Neuronal stem cell (in vitro differentiated cells): ENCODE measurements at regions not wholly inside any gene's neighbourhood (a gene's known extent, or its start where the extent isn't known, plus 50 kb on each side); places are given as distances from the start of the nearest gene placed in this dataset.

Experiments
- DNase-seq: peaks from one replicate; pipeline ENCODE4 v3.0.0-alpha.2; 2013; ENCODE audit warnings: low spot score
- H2AFZ ChIP-seq: one replicate; pipeline ENCODE4 v1.6.1; 2013; ENCODE audit warnings: mild to moderate bottlenecking, low read length, inconsistent platforms
- H2AK5ac ChIP-seq: 2 replicates; pipeline ENCODE4 v1.6.1; 2013; ENCODE audit warnings: low read depth, mild to moderate bottlenecking, inconsistent platforms, low read length, moderate library complexity, mixed read lengths
- H2BK120ac ChIP-seq: 2 replicates; pipeline ENCODE4 v1.6.1; 2013; ENCODE audit warnings: low read depth, mild to moderate bottlenecking, inconsistent platforms, low read length, moderate library complexity, mixed read lengths
- H2BK12ac ChIP-seq: one replicate; pipeline ENCODE4 v1.6.1; 2013; ENCODE audit warnings: low read length, inconsistent platforms
- H2BK15ac ChIP-seq: 2 replicates; pipeline ENCODE4 v1.6.1; 2013; ENCODE audit warnings: mild to moderate bottlenecking, low read length, inconsistent platforms, mixed read lengths
- H2BK5ac ChIP-seq: one replicate; pipeline ENCODE4 v1.6.1; 2013; ENCODE audit warnings: inconsistent platforms, mild to moderate bottlenecking, low read length, moderate library complexity
- H3K14ac ChIP-seq: one replicate; pipeline ENCODE4 v1.6.1; 2013; ENCODE audit warnings: low read length, inconsistent platforms
- H3K18ac ChIP-seq: 2 replicates; pipeline ENCODE4 v1.6.1; 2013; ENCODE audit warnings: low read length, inconsistent platforms
- H3K23ac ChIP-seq: 2 replicates; pipeline ENCODE4 v1.6.1; 2013; ENCODE audit warnings: low read depth, mild to moderate bottlenecking, mixed read lengths, low read length, inconsistent platforms; ENCODE audit not compliant: poor library complexity
- H3K27ac ChIP-seq: replicated peaks from 3 replicates; pipeline ENCODE4 v1.5.1; 2013; ENCODE audit warnings: low read length, inconsistent platforms
- H3K27me3 ChIP-seq, 3 experiments: 2 replicates each; pipeline ENCODE4 v1.6.1; 2013; ENCODE audit warnings: low read length in 3 of 3, mild to moderate bottlenecking in 2 of 3, inconsistent platforms in 1 of 3, low read depth in 1 of 3, mixed read lengths in 1 of 3, moderate library complexity in 1 of 3; ENCODE audit not compliant: control insufficient read depth in 3 of 3, insufficient read depth in 3 of 3
- H3K36me3 ChIP-seq, 2 donors: replicated peaks in 1 of 2; 2 replicates each; pipeline ENCODE4 v1.6.1; 2013; ENCODE audit warnings: low read length in 2 of 2; ENCODE audit not compliant: control insufficient read depth in 2 of 2, insufficient read depth in 2 of 2
- H3K4ac ChIP-seq: 2 replicates; pipeline ENCODE4 v1.6.1; 2013; ENCODE audit warnings: inconsistent platforms, mild to moderate bottlenecking, low read length, moderate library complexity
- H3K4me1 ChIP-seq, 2 donors: 1 replicate in 1 of 2; 2 replicates in 1 of 2; pipeline ENCODE4 v1.6.1; 2013; ENCODE audit warnings: low read length in 2 of 2, low read depth in 1 of 2; ENCODE audit not compliant: control insufficient read depth in 2 of 2, insufficient read depth in 1 of 2
- H3K4me2 ChIP-seq: one replicate; pipeline ENCODE4 v1.6.1; 2013; ENCODE audit warnings: mild to moderate bottlenecking, low read length, inconsistent platforms; ENCODE audit not compliant: insufficient read depth, poor library complexity, severe bottlenecking
- H3K4me3 ChIP-seq, 2 donors: 2 replicates each; pipeline ENCODE4 v1.5.1; 2013; ENCODE audit warnings: low read length in 2 of 2, mild to moderate bottlenecking in 2 of 2, inconsistent platforms in 1 of 2, moderate library complexity in 1 of 2
- H3K79me1 ChIP-seq: one replicate; pipeline ENCODE4 v1.6.1; 2013; ENCODE audit warnings: low read depth, mild to moderate bottlenecking, inconsistent platforms, low read length, moderate library complexity
- H3K9ac ChIP-seq: one replicate; pipeline ENCODE4 v1.6.1; 2013; ENCODE audit warnings: mild to moderate bottlenecking, low read depth, low read length, inconsistent platforms; ENCODE audit not compliant: poor library complexity
- H3K9me3 ChIP-seq, 2 donors: replicated peaks in 1 of 2; 2 replicates each; pipeline versions ENCODE3 to v1.6.1; 2013; ENCODE audit warnings: low read length in 2 of 2, mild to moderate bottlenecking in 2 of 2, inconsistent platforms in 1 of 2, low read depth in 1 of 2, mixed read lengths in 1 of 2, moderate library complexity in 1 of 2; ENCODE audit not compliant: control insufficient read depth in 2 of 2, insufficient read depth in 1 of 2
- H4K8ac ChIP-seq: one replicate; pipeline ENCODE4 v1.6.1; 2013; ENCODE audit warnings: low read depth, mild to moderate bottlenecking, inconsistent platforms, low read length, moderate library complexity
- H4K91ac ChIP-seq: one replicate; pipeline ENCODE4 v1.6.1; 2013; ENCODE audit warnings: low read length, low read depth, mild to moderate bottlenecking, inconsistent platforms; ENCODE audit not compliant: poor library complexity
- WGBS, 2 donors: extraction: QIAGEN DNeasy Blood & Tissue Kit; methylation state at CpG; one replicate each; pipeline ENCODE4 v1.1.7; 2013; ENCODE audit warnings: missing lambda C conversion rate in 2 of 2, mixed read lengths in 1 of 2; ENCODE audit not compliant: insufficient read length in 2 of 2, insufficient replicate concordance in 1 of 2; ENCODE audit errors: extremely low coverage in 2 of 2; 5-methylcytosine and 5-hydroxymethylcytosine counted together

DNA sequence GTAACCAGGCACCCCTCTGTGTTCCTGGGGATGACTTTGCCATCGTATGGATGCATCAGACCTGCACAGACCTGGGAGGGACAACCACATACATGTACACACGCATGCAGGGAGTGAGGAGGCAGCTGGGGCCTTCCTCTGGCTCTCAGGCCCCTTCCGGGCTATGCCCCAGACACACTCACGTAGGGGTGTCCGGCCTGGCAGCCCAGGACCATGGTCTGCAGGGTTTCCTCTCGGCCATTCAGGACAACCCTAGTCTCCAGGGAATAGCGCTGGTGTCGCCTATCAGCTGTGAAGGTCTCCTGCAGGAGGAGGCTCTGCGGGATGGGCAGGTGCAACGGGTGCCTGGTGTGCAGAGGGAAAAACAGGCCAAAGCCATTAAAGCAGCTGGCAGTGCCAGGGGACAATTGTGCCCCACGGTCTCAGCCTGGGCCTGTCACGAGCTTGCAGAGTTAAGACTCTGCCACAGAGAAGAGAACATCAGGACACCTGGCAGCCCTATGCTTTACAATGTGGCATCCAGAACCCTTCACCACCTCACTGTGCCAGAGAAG is 101.4 kb downstream of the RMI2 start:
- no peak overlapping the region for H2BK120ac ChIP-seq
- no peaks in the 10 kb centered on the region for H3K36me3 ChIP-seq
- H4K8ac ChIP-seq = no peak overlapping the region
- no peak overlapping the region for H3K4me2 ChIP-seq
- peak overlapping the region; percentile 38 for H2BK15ac ChIP-seq
- peaks cover 0 to 18% (median 0%) of the 10 kb centered on the region in 3 experiments for H3K27me3 ChIP-seq
- no peak overlapping the region for H4K91ac ChIP-seq
- H3K4me3 ChIP-seq = no peak overlapping the region
- no peak overlapping the region for H2BK5ac ChIP-seq
- H3K14ac ChIP-seq = no peak overlapping the region
- no peaks in the 10 kb centered on the region for H3K79me1 ChIP-seq
- no peak overlapping the region for H2AFZ ChIP-seq
- no peak overlapping the region for H3K23ac ChIP-seq
- DNase-seq = no peak
- H2BK12ac ChIP-seq = no peak overlapping the region
- WGBS, 2 donors = no CpG with 5 or more reads among the region's 12 CpGs
- H3K4me1 ChIP-seq = no peaks in the 10 kb centered on the region
- H3K27ac ChIP-seq = no peak overlapping the region
- no peak overlapping the region for H3K4ac ChIP-seq
- H3K18ac ChIP-seq = no peak overlapping the region
- no peaks in the 10 kb centered on the region for H3K9me3 ChIP-seq
- H2AK5ac ChIP-seq = peak overlapping the region; percentile 26
- no peak overlapping the region for H3K9ac ChIP-seq

DNA sequence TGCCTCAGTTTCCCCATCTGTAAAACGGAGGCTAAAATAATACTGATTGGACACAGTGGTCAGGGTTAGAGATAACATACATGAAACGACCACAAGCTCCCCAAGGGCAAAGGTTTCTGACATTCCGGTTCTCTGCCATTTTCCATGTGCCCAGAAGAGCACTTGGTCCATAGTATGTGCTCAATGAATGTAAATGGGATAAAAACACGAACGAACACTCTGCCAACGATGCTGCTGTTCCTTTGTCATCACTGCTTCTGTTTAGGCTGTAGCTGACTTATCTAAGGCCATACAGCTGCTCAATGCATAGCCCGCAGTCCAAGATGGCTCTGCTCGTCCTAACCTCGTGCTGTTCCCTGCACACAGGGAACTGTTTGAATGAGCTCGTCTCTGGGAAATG is 102.0 kb downstream of the RMI2 start:
- H3K27ac ChIP-seq = no peak overlapping the region

DNA sequence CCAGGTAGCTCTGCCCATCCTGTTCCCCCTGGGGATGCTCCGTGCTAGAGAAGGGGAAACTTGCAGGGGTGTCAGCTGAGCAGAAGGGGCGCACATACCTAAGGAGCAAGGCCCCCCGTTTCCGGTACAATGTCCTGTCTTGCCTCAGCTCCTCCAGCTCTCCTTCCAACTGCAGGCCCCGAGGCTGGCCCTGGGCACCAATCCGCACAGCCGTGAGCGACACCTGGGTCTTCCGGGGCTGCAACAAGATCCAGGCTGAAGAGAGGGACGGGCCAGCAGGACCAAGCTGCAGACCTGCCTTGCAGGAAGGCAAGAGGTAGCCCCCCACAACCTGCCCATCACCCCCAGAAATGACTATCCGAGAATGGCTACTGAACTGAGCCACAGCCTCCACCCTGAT is 102.6 kb downstream of the RMI2 start:
- no peaks in the 10 kb centered on the region for H3K9me3 ChIP-seq
- no peak overlapping the region for H2AFZ ChIP-seq
- no peak overlapping the region for H3K9ac ChIP-seq
- no peak for DNase-seq
- no peaks in the 10 kb centered on the region for H3K36me3 ChIP-seq
- no peak overlapping the region for H3K4me3 ChIP-seq
- no peak overlapping the region for H3K18ac ChIP-seq
- no peak overlapping the region for H3K4ac ChIP-seq
- WGBS, 2 donors = no CpG with 5 or more reads among the region's 11 CpGs
- H3K23ac ChIP-seq = no peak overlapping the region
- no peak overlapping the region for H4K91ac ChIP-seq
- H2AK5ac ChIP-seq = peak overlapping the region; percentile 6
- H2BK12ac ChIP-seq = no peak overlapping the region
- H3K4me1 ChIP-seq = no peaks in the 10 kb centered on the region
- H3K14ac ChIP-seq = no peak overlapping the region
- H4K8ac ChIP-seq = no peak overlapping the region
- H3K27ac ChIP-seq = no peak overlapping the region
- no peak overlapping the region for H2BK15ac ChIP-seq
- peaks cover 0 to 18% (median 0%) of the 10 kb centered on the region in 3 experiments for H3K27me3 ChIP-seq
- no peak overlapping the region for H3K4me2 ChIP-seq
- no peaks in the 10 kb centered on the region for H3K79me1 ChIP-seq
- peak overlapping the region; percentile 57 for H2BK5ac ChIP-seq
- H2BK120ac ChIP-seq = no peak overlapping the region

More for the DNA sequence above, 102.0 kb downstream of the RMI2 start:
- Histone ChIP-seq H3K4ac (no peak overlapping the region), H3K36me3 (no peaks in the 10 kb centered on the region), H2AK5ac (no peak overlapping the region), H2BK15ac (no peak overlapping the region), H2AFZ (no peak overlapping the region), H3K14ac (no peak overlapping the region), H3K4me2 (no peak overlapping the region), H2BK12ac (no peak overlapping the region), H3K18ac (no peak overlapping the region), H3K27me3 (peaks cover 0 to 18% (median 0%) of the 10 kb centered on the region in 3 experiments), H3K23ac (no peak overlapping the region), H2BK120ac (no peak overlapping the region), H4K91ac (no peak overlapping the region), H3K9ac (no peak overlapping the region), H3K9me3 (no peaks in the 10 kb centered on the region), H3K4me3 (no peak overlapping the region), H2BK5ac (no peak overlapping the region), H3K4me1 (no peaks in the 10 kb centered on the region), H3K79me1 (no peaks in the 10 kb centered on the region), H4K8ac (no peak overlapping the region)
- WGBS, 2 donors = no CpG with 5 or more reads among the region's 10 CpGs
- DNase-seq = no peak

DNA sequence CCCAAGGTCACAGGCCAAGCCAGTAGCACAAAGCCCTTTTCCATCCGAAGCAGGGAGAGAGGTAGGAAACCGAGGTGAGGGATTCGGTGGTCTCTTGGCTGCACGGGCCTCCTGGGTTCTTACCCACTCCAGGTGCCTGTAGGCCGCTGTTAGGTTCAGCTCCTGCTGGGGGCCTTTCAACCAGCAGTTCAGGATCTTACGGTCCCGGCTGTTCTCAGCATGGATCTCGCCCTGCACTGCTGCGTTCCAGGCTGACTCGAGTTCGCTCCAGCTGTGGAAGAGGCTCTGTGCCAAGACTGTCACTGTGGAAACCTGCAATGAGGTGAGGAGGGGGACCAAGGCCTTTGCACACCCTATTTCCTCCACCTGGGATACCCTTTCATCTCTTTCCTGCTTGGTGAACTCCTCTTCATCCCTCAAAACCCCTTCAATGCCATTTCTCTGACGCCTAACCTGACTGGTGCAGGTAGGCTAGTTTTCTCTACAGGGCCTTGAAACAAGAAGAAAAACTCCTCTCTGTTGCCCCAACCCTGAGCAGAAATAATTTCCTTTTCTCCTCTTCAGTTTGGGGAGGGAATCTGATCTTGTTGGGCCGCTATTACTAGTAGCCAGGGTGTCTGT is 103.6 kb downstream of the RMI2 start:
- Histone ChIP-seq H3K27ac (no peak overlapping the region), H2BK15ac (no peak overlapping the region), H3K36me3 (no peaks in the 10 kb centered on the region), H2BK5ac (no peak overlapping the region), H3K4me2 (no peak overlapping the region), H2AK5ac (no peak overlapping the region), H2BK120ac (no peak overlapping the region), H3K23ac (no peak overlapping the region), H3K9me3 (no peaks in the 10 kb centered on the region), H2BK12ac (no peak overlapping the region), H3K4ac (no peak overlapping the region), H3K9ac (no peak overlapping the region), H3K79me1 (no peaks in the 10 kb centered on the region), H4K91ac (no peak overlapping the region), H3K18ac (no peak overlapping the region), H2AFZ (no peak overlapping the region), H3K4me1 (no peaks in the 10 kb centered on the region), H3K14ac (no peak overlapping the region), H3K27me3 (peaks cover 0 to 20% (median 0%) of the 10 kb centered on the region in 3 experiments), H4K8ac (no peak overlapping the region), H3K4me3 (no peak overlapping the region)
- no peak for DNase-seq
- WGBS, 2 donors = no CpG with 5 or more reads among the region's 13 CpGs
